ENCODE measurements at regions not wholly inside any gene's neighbourhood (a gene's known extent, or its start where the extent isn't known, plus 50 kb on each side); places are given as distances from the start of the nearest gene placed in this dataset.

DNA sequence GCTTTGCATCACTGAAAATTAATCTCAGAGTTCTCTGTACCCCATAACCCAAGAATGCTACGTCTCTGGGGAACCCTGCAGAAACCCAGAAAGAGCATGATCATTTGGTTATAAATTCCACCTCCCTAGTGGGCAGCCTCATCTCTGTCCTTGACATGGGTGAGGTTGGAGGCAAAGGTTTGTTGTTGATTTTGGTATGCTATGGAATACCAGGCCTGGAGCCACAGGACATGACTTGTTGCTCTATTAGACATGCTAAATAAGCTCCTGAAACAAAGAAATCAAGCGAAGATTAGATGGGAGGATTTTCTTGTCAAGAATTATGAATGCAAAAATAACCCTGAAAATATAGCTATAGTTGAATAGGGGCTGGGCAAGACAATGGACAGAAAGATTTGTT lies 197.4 kb upstream of the CAMK1G start:
- Histone ChIP-seq H3K27ac (replicated peaks in 1 of 4) (no peak overlapping the region), H3K4me1 (no peaks in the 10 kb centered on the region), H3K9me3 (no peaks in the 10 kb centered on the region), H3K27me3 (no peaks in the 10 kb centered on the region), H3K4me3 (no peak overlapping the region), H3K36me3 (no peaks in the 10 kb centered on the region)
- 83% methylated on average over 2 of the region's 2 CpGs for WGBS
- TF ChIP-seq EP300 (IDR thresholded peaks at IDR 0.05), result no peak
- TF ChIP-seq CTCF (IDR thresholded peaks at IDR 0.05), result no peak
- no peak for TF ChIP-seq POLR2AphosphoS5 (IDR thresholded peaks at IDR 0.05)
- TF ChIP-seq POLR2A (IDR thresholded peaks at IDR 0.05; ENCODE audit: low read depth), result no peak
- intact Hi-C loops (cut with DNase I), result no loop called here
- no peak for DNase-seq (ENCODE audit: extremely low spot score)

GRCh38 chr1:209387271-209387968 lies 196.1 kb upstream of the CAMK1G start:
- H3K4me3 ChIP-seq, result no peak overlapping the region
- 93% methylated on average over 5 of the region's 5 CpGs for WGBS
- H3K4me1 ChIP-seq, result no peaks in the 10 kb centered on the region
- no peaks in the 10 kb centered on the region for H3K27me3 ChIP-seq
- TF ChIP-seq EP300 (IDR thresholded peaks at IDR 0.05), result no peak
- TF ChIP-seq CTCF (IDR thresholded peaks at IDR 0.05), result no peak
- no peak for TF ChIP-seq POLR2A (IDR thresholded peaks at IDR 0.05; ENCODE audit: low read depth)
- TF ChIP-seq POLR2AphosphoS5 (IDR thresholded peaks at IDR 0.05), result no peak
- H3K27ac ChIP-seq (replicated peaks in 1 of 4), result no peak overlapping the region
- DNase-seq (ENCODE audit: extremely low spot score), result no peak
- no peaks in the 10 kb centered on the region for H3K9me3 ChIP-seq
- no peaks in the 10 kb centered on the region for H3K36me3 ChIP-seq
- intact Hi-C loops (cut with DNase I), result no loop called here

- Histone ChIP-seq H3K4me1 (no peaks in the 10 kb centered on the region), H3K27me3 (no peaks in the 10 kb centered on the region), H3K36me3 (no peaks in the 10 kb centered on the region), H3K9me3 (no peaks in the 10 kb centered on the region), H3K4me3 (no peak overlapping the region), H3K27ac (replicated peaks in 1 of 4) (no peak overlapping the region)
- intact Hi-C loops (cut with DNase I), result no loop called here
- TF ChIP-seq POLR2A (IDR thresholded peaks at IDR 0.05; ENCODE audit: low read depth), result no peak
- TF ChIP-seq POLR2AphosphoS5 (IDR thresholded peaks at IDR 0.05), result no peak
- TF ChIP-seq CTCF (IDR thresholded peaks at IDR 0.05), result no peak
- 87% methylated on average over 2 of the region's 2 CpGs for WGBS
- DNase-seq (ENCODE audit: extremely low spot score), result no peak
Measured at GRCh38 chr1:209387969-209388329, 195.6 kb upstream of the CAMK1G start.

GRCh38 chr1:209388358-209388757 lies 195.2 kb upstream of the CAMK1G start:
- no peaks in the 10 kb centered on the region for H3K9me3 ChIP-seq
- 92% methylated on average over 1 of the region's 1 CpG for WGBS
- H3K27ac ChIP-seq (replicated peaks in 1 of 4), result no peak overlapping the region
- no peak overlapping the region for H3K4me3 ChIP-seq
- DNase-seq (ENCODE audit: extremely low spot score), result no peak
- H3K27me3 ChIP-seq, result no peaks in the 10 kb centered on the region
- no peaks in the 10 kb centered on the region for H3K4me1 ChIP-seq
- intact Hi-C loops (cut with DNase I), result no loop called here
- no peaks in the 10 kb centered on the region for H3K36me3 ChIP-seq
- TF ChIP-seq CTCF (IDR thresholded peaks at IDR 0.05), result no peak
- no peak for TF ChIP-seq POLR2AphosphoS5 (IDR thresholded peaks at IDR 0.05)
- TF ChIP-seq POLR2A (IDR thresholded peaks at IDR 0.05; ENCODE audit: low read depth), result no peak
- TF ChIP-seq EP300 (IDR thresholded peaks at IDR 0.05), result no peak

GRCh38 chr1:209389258-209389657 lies 194.3 kb upstream of the CAMK1G start:
- intact Hi-C loops (cut with DNase I), result no loop called here
- Histone ChIP-seq H3K9me3 (no peaks in the 10 kb centered on the region), H3K36me3 (no peaks in the 10 kb centered on the region), H3K27ac (replicated peaks in 1 of 4) (no peak overlapping the region), H3K27me3 (no peaks in the 10 kb centered on the region), H3K4me3 (no peak overlapping the region), H3K4me1 (no peaks in the 10 kb centered on the region)
- no peak for DNase-seq (ENCODE audit: extremely low spot score)
- TF ChIP-seq POLR2AphosphoS5 (IDR thresholded peaks at IDR 0.05), result no peak
- TF ChIP-seq POLR2A (IDR thresholded peaks at IDR 0.05; ENCODE audit: low read depth), result no peak
- no peak for TF ChIP-seq EP300 (IDR thresholded peaks at IDR 0.05)
- TF ChIP-seq CTCF (IDR thresholded peaks at IDR 0.05), result no peak
- WGBS, result 67% methylated on average over 1 of the region's 1 CpG
